Uterus (tissue), 2 donors: ENCODE measurements at regions not wholly inside any gene's neighbourhood (a gene's known extent, or its start where the extent isn't known, plus 50 kb on each side); places are given as distances from the start of the nearest gene placed in this dataset.

Experiments
- CTCF ChIP-seq, 4 experiments: fragments of 200-600 bp in 2 of 4; fragments of 450-650 bp in 2 of 4; sonication (generic) in 2 of 4; IDR thresholded peaks; one replicate each; pipeline ENCODE4 v1.5.1; 2016 to 2019; ENCODE audit warnings: antibody characterized with exemption in 4 of 4, mild to moderate bottlenecking in 2 of 4, moderate library complexity in 1 of 4
- POLR2A ChIP-seq, 2 donors: fragments of 450-650 bp; IDR thresholded peaks; one replicate each; pipeline ENCODE4 v1.6.1; 2016; ENCODE audit warnings: antibody characterized with exemption in 2 of 2, mild to moderate bottlenecking in 1 of 2, moderate library complexity in 1 of 2

GRCh38 chr3:1787094-1787493 is 311.6 kb upstream of the CNTN4 start:
- TF ChIP-seq POLR2A (IDR thresholded peaks at IDR 0.05): no peak
- TF ChIP-seq CTCF (IDR thresholded peaks at IDR 0.05): no peak
